ENCODE measurements at regions not wholly inside any gene's neighbourhood (a gene's known extent, or its start where the extent isn't known, plus 50 kb on each side); places are given as distances from the start of the nearest gene placed in this dataset.

- no peak overlapping the region for H3K27ac ChIP-seq
- no peak for TF ChIP-seq CTCF (conservative IDR thresholded peaks at IDR 0.05)
Measured at GRCh38 chr4:62881210-62881609, 1528.0 kb downstream of the TECRL start.

- TF ChIP-seq CTCF (conservative IDR thresholded peaks at IDR 0.05) = no peak
- no peak overlapping the region for H3K27ac ChIP-seq
Measured at GRCh38 chr4:62872856-62873255, 1536.4 kb downstream of the TECRL start.

- H3K27ac ChIP-seq = no peak overlapping the region
- TF ChIP-seq CTCF (conservative IDR thresholded peaks at IDR 0.05) = no peak
Measured at GRCh38 chr4:62871078-62871477, 1538.2 kb downstream of the TECRL start.

DNA sequence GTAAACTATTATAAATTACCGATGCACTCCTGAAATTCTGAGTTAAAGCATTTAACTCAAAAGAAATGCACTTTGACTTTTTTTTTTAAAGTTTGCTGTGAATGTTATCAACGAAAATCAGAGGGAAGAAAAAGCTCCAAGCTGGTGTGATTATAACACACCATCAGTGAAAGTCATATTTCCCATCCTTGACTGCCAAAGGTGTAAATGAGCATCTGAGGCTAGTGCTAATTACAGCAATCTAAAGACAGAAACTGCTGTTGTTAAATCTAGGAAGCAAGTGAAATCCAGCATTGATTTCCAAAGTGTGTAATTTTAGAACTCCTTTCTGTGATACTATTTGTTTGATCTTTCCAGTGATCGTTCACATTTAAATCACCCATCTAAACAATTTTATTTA lies 1538.8 kb downstream of the TECRL start:
- no peak for TF ChIP-seq CTCF (conservative IDR thresholded peaks at IDR 0.05)
- H3K27ac ChIP-seq = no peak overlapping the region

- H3K27ac ChIP-seq = no peak overlapping the region
- no peak for TF ChIP-seq CTCF (conservative IDR thresholded peaks at IDR 0.05)
Measured at GRCh38 chr4:62865261-62865660, 1544.0 kb downstream of the TECRL start.

- H3K27ac ChIP-seq = no peak overlapping the region
- no peak for TF ChIP-seq CTCF (conservative IDR thresholded peaks at IDR 0.05)
Measured at GRCh38 chr4:62849696-62850095, 1559.6 kb downstream of the TECRL start.

- TF ChIP-seq CTCF (conservative IDR thresholded peaks at IDR 0.05) = no peak
- H3K27ac ChIP-seq = no peak overlapping the region
Measured at GRCh38 chr4:62835631-62836030, 1573.6 kb downstream of the TECRL start.

DNA sequence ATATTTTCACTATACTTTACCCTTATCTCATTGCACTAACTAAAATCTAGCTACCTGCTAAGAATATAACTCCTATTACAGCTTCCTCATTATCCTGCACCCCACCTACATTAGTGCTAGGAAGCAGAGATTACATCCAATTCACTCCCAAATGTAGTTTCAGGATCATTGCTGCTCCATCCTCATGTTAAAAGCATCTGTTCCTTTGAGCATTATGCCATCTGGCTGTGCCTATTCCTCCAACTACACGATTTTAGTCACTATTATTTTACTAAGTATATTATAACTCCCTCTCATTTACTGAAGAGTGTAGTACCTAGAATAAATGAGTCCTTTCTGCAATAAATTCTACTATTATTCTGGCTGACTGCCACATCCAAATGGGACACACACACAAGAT lies 1586.9 kb downstream of the TECRL start:
- no peak for TF ChIP-seq CTCF (conservative IDR thresholded peaks at IDR 0.05)
- H3K27ac ChIP-seq = no peak overlapping the region
